CD14-positive monocyte (primary cell): ENCODE measurements at regions not wholly inside any gene's neighbourhood (a gene's known extent, or its start where the extent isn't known, plus 50 kb on each side); places are given as distances from the start of the nearest gene placed in this dataset.
A peak's percentile ranks its signal among the peaks of the same experiment; 100 is the strongest.

Experiments
- DNase-seq, 3 donors: peaks; one replicate each; pipeline ENCODE4 v3.0.0-alpha.2; 2011 to 2022
- H2AFZ ChIP-seq: 2 replicates; pipeline ENCODE4 v1.6.0; 2012; ENCODE audit warnings: mild to moderate bottlenecking, low read depth, low read length, inconsistent platforms; ENCODE audit not compliant: insufficient read depth, poor library complexity, severe bottlenecking
- H3K27ac ChIP-seq, 2 donors: 1 replicate in 1 of 2; 2 replicates in 1 of 2; pipeline ENCODE4 v1.5.1; 2012 to 2013; ENCODE audit warnings: low read length in 2 of 2, control low read depth in 1 of 2, inconsistent platforms in 1 of 2, low read depth in 1 of 2, mild to moderate bottlenecking in 1 of 2
- H3K27me3 ChIP-seq, 2 donors: one replicate each; pipeline versions ENCODE4 v1.6.0 to v1.6.1; 2011 to 2013; ENCODE audit warnings: low read length in 2 of 2; ENCODE audit not compliant: control insufficient read depth in 2 of 2, insufficient read depth in 2 of 2
- H3K36me3 ChIP-seq, 2 donors: replicated peaks in 1 of 2; 1 replicate in 1 of 2; 2 replicates in 1 of 2; pipeline versions ENCODE4 v1.5.1 to v1.6.1; 2012 to 2013; ENCODE audit warnings: low read length in 2 of 2, control low read depth in 1 of 2, inconsistent platforms in 1 of 2, mild to moderate bottlenecking in 1 of 2; ENCODE audit not compliant: insufficient read depth in 2 of 2, control insufficient read depth in 1 of 2
- H3K4me1 ChIP-seq, 2 donors: 1 replicate in 1 of 2; 2 replicates in 1 of 2; pipeline versions ENCODE4 v1.5.1 to v1.6.1; 2012 to 2013; ENCODE audit warnings: low read length in 2 of 2, control low read depth in 1 of 2, inconsistent platforms in 1 of 2, mild to moderate bottlenecking in 1 of 2, moderate library complexity in 1 of 2; ENCODE audit not compliant: insufficient read depth in 2 of 2, control insufficient read depth in 1 of 2
- H3K4me2 ChIP-seq: replicated peaks from 2 replicates; pipeline ENCODE3; 2012; ENCODE audit warnings: low read length, moderate library complexity, mild to moderate bottlenecking; ENCODE audit not compliant: poor library complexity, severe bottlenecking; ENCODE audit errors: extremely low read depth
- H3K4me3 ChIP-seq, 3 experiments: fragments of 200-600 bp in 1 of 3; sonication (generic) in 1 of 3; replicated peaks in 1 of 3; 1 replicate in 2 of 3; 2 replicates in 1 of 3; pipeline ENCODE4 v1.5.1; 2011 to 2013; ENCODE audit warnings: low read length in 3 of 3, mild to moderate bottlenecking in 3 of 3, control low read depth in 2 of 3, low read depth in 2 of 3, inconsistent platforms in 1 of 3, moderate library complexity in 1 of 3
- H3K79me2 ChIP-seq: 2 replicates; pipeline ENCODE4 v1.6.0; 2012; ENCODE audit warnings: mild to moderate bottlenecking, control low read depth, inconsistent platforms, low read length, moderate library complexity; ENCODE audit not compliant: insufficient read depth
- H3K9ac ChIP-seq: 2 replicates; pipeline ENCODE4 v1.6.0; 2017; ENCODE audit warnings: low read length, mild to moderate bottlenecking; ENCODE audit not compliant: insufficient read depth, poor library complexity, severe bottlenecking
- H3K9me3 ChIP-seq, 2 donors: replicated peaks in 1 of 2; 1 replicate in 1 of 2; 2 replicates in 1 of 2; pipeline versions ENCODE4 v1.5.1 to v1.6.1; 2012 to 2013; ENCODE audit warnings: low read length in 2 of 2, control low read depth in 1 of 2; ENCODE audit not compliant: control insufficient read depth in 1 of 2, insufficient read depth in 1 of 2
- H4K20me1 ChIP-seq: 2 replicates; pipeline ENCODE4 v1.6.0; 2012; ENCODE audit warnings: mild to moderate bottlenecking, low read length, control low read depth, moderate library complexity; ENCODE audit not compliant: insufficient read depth
- H3K27ac Mint-ChIP-seq, 7 donors: one replicate each; pipeline ENCODE4 v1.8.0; 2020; ENCODE audit warnings: mild to moderate bottlenecking in 7 of 7, mixed read lengths in 7 of 7, moderate library complexity in 6 of 7, inconsistent platforms in 2 of 7
- H3K27me3 Mint-ChIP-seq, 3 donors: one replicate each; pipeline ENCODE4 v1.8.0; 2021 to 2022; ENCODE audit warnings: low read depth in 3 of 3, mild to moderate bottlenecking in 3 of 3, mixed read lengths in 3 of 3, moderate library complexity in 3 of 3, inconsistent platforms in 1 of 3
- H3K36me3 Mint-ChIP-seq, 2 donors: one replicate each; pipeline ENCODE4 v1.8.0; 2020; ENCODE audit warnings: mixed read lengths in 2 of 2, inconsistent platforms in 1 of 2, mild to moderate bottlenecking in 1 of 2
- H3K4me1 Mint-ChIP-seq: one replicate; pipeline ENCODE4 v1.8.0; 2020; ENCODE audit warnings: mild to moderate bottlenecking, mixed read lengths
- H3K4me3 Mint-ChIP-seq, 2 donors: one replicate each; pipeline ENCODE4 v1.8.0; 2020; ENCODE audit warnings: mild to moderate bottlenecking in 2 of 2, mixed read lengths in 2 of 2, moderate library complexity in 1 of 2
- H3K9me3 Mint-ChIP-seq, 7 donors: one replicate each; pipeline ENCODE4 v1.8.0; 2020 to 2022; ENCODE audit warnings: mixed read lengths in 7 of 7, mild to moderate bottlenecking in 6 of 7, moderate library complexity in 6 of 7, inconsistent platforms in 2 of 7
- WGBS: methylation state at CpG from one replicate; pipeline ENCODE4 v1.1.5; 2013; ENCODE audit warnings: missing lambda C conversion rate; ENCODE audit not compliant: insufficient coverage; 5-methylcytosine and 5-hydroxymethylcytosine counted together
- intact Hi-C, 2 donors: fragments of 100-400 bp; cut with micrococcal nuclease; formaldehyde crosslinking; loops; one replicate each; pipeline versions ENCODE4 v1.15.0 to v1.15.1; 2023
- TF ChIP-seq, protein P1 (sequence below): fragments of 200-600 bp; IDR thresholded peaks from one replicate; pipeline ENCODE4 v1.8.0; 2022; ENCODE audit warnings: antibody characterized with exemption, mild to moderate bottlenecking

DNA sequence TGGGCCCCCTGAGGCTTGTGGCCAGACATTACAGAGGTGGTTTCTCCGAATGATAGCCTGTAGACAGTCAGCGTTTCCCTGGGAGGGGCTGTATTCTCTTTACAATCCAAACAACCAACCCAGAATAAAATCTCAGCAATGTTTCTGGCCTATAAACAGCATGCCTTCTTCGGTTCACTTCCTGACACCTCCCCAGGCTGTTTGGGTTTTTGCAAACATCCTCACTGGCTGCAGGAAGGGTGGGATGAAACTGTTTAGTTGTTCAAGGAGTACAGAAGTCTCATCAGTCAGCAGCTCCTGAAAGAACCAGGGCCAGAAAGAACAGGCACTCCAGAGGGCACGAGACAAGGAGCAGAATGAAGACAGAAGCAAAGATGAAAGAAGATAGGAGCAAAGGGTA, 350.0 kb downstream of the QKI start:
- no peaks in the 10 kb centered on the region for H4K20me1 ChIP-seq
- peaks cover 5% of the 10 kb centered on the region for H3K4me1 Mint-ChIP-seq
- intact Hi-C loops, result no loop called here
- no peaks in the 10 kb centered on the region for H3K79me2 ChIP-seq
- H3K9me3 Mint-ChIP-seq, result no peaks in the 10 kb centered on the region
- H3K27me3 ChIP-seq, result peaks cover 11 to 16% of the 10 kb centered on the region in 2 donors
- H3K9ac ChIP-seq, result no peak overlapping the region
- H3K4me1 ChIP-seq, result peaks cover 0 to 5% of the 10 kb centered on the region in 2 donors
- H3K36me3 Mint-ChIP-seq, result no peaks in the 10 kb centered on the region
- DNase-seq, result no peak
- WGBS, result 100% methylated on average over 2 of the region's 4 CpGs
- H3K4me3 ChIP-seq, result no peak overlapping the region
- no peak overlapping the region for H2AFZ ChIP-seq
- H3K27me3 Mint-ChIP-seq, result peaks cover 9 to 33% (median 17%) of the 10 kb centered on the region in 3 donors
- H3K27ac ChIP-seq, result no peak overlapping the region
- H3K36me3 ChIP-seq, result no peaks in the 10 kb centered on the region
- no peaks in the 10 kb centered on the region for H3K9me3 ChIP-seq
- peak overlapping the region in 1 of 2 donors; percentile 9 for H3K4me3 Mint-ChIP-seq
- no peak overlapping the region for H3K27ac Mint-ChIP-seq
- TF ChIP-seq, protein P1, sequence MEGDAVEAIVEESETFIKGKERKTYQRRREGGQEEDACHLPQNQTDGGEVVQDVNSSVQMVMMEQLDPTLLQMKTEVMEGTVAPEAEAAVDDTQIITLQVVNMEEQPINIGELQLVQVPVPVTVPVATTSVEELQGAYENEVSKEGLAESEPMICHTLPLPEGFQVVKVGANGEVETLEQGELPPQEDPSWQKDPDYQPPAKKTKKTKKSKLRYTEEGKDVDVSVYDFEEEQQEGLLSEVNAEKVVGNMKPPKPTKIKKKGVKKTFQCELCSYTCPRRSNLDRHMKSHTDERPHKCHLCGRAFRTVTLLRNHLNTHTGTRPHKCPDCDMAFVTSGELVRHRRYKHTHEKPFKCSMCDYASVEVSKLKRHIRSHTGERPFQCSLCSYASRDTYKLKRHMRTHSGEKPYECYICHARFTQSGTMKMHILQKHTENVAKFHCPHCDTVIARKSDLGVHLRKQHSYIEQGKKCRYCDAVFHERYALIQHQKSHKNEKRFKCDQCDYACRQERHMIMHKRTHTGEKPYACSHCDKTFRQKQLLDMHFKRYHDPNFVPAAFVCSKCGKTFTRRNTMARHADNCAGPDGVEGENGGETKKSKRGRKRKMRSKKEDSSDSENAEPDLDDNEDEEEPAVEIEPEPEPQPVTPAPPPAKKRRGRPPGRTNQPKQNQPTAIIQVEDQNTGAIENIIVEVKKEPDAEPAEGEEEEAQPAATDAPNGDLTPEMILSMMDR, result no peak
- no peak overlapping the region for H3K4me2 ChIP-seq

DNA sequence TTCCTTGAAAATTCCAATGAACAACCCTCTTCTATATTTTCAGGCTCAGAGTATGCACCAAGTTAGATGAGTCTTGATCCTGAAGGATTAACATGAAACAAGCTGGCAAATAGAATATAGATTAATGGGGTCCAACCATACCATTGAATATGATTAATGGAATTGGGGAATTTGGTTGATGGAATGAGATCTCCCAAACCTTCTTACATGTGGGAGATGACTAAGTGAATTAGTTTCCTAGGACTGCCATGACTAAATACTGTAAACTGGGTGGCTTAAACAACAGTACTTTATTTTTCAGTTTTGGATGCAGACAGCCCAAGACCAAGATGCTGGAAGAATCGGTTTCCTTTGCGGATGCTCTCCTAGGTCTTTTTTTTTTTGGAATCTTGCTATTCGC, 347.0 kb downstream of the QKI start:
- H3K27me3 Mint-ChIP-seq, result peaks cover 5 to 18% (median 12%) of the 10 kb centered on the region in 3 donors
- H3K79me2 ChIP-seq, result no peaks in the 10 kb centered on the region
- TF ChIP-seq, protein P1, result no peak

More for the DNA sequence above, 347.0 kb downstream of the QKI start:
- Histone ChIP-seq H3K9me3 (no peaks in the 10 kb centered on the region), H2AFZ (no peak overlapping the region), H3K4me2 (no peak overlapping the region), H3K27ac (no peak overlapping the region), H4K20me1 (no peaks in the 10 kb centered on the region), H3K4me1 (peaks cover 15 to 20% of the 10 kb centered on the region in 2 donors), H3K4me3 (no peak overlapping the region), H3K36me3 (no peaks in the 10 kb centered on the region), H3K9ac (no peak overlapping the region), H3K27me3 (peaks cover 0 to 3% of the 10 kb centered on the region in 2 donors)
- intact Hi-C loops, result no loop called here
- no peaks in the 10 kb centered on the region for H3K36me3 Mint-ChIP-seq
- peaks cover 24% of the 10 kb centered on the region for H3K4me1 Mint-ChIP-seq
- 82% methylated on average over 3 of the region's 3 CpGs for WGBS
- H3K9me3 Mint-ChIP-seq, result peaks cover 0 to 6% (median 0%) of the 10 kb centered on the region in 7 donors
- no peak for DNase-seq
- no peak overlapping the region for H3K27ac Mint-ChIP-seq
- no peak overlapping the region for H3K4me3 Mint-ChIP-seq
